ENCODE measurements at regions not wholly inside any gene's neighbourhood (a gene's known extent, or its start where the extent isn't known, plus 50 kb on each side); places are given as distances from the start of the nearest gene placed in this dataset.

- no peaks in the 10 kb centered on the region for H3K27me3 ChIP-seq (ENCODE audit: insufficient read depth, poor library complexity, severe bottlenecking)
- no peak overlapping the region for H3K4me3 ChIP-seq (replicated peaks; ENCODE audit: insufficient read depth, low read length)
- no peak for DNase-seq (ENCODE audit: low read depth in 1 of 2, low spot score in 1 of 2)
- no peak for TF ChIP-seq SPI1 (IDR thresholded peaks at IDR 0.05; ENCODE audit: borderline replicate concordance, low read depth)
- TF ChIP-seq, protein P1, sequence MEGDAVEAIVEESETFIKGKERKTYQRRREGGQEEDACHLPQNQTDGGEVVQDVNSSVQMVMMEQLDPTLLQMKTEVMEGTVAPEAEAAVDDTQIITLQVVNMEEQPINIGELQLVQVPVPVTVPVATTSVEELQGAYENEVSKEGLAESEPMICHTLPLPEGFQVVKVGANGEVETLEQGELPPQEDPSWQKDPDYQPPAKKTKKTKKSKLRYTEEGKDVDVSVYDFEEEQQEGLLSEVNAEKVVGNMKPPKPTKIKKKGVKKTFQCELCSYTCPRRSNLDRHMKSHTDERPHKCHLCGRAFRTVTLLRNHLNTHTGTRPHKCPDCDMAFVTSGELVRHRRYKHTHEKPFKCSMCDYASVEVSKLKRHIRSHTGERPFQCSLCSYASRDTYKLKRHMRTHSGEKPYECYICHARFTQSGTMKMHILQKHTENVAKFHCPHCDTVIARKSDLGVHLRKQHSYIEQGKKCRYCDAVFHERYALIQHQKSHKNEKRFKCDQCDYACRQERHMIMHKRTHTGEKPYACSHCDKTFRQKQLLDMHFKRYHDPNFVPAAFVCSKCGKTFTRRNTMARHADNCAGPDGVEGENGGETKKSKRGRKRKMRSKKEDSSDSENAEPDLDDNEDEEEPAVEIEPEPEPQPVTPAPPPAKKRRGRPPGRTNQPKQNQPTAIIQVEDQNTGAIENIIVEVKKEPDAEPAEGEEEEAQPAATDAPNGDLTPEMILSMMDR (IDR thresholded peaks at IDR 0.05; ENCODE audit: insufficient read depth, low read length) = no peak
- TF ChIP-seq GABPA (IDR thresholded peaks at IDR 0.05; ENCODE audit: low read depth) = no peak
- TF ChIP-seq POLR2AphosphoS5 (IDR thresholded peaks at IDR 0.05; ENCODE audit: low read depth) = no peak
- TF ChIP-seq, protein P2, sequence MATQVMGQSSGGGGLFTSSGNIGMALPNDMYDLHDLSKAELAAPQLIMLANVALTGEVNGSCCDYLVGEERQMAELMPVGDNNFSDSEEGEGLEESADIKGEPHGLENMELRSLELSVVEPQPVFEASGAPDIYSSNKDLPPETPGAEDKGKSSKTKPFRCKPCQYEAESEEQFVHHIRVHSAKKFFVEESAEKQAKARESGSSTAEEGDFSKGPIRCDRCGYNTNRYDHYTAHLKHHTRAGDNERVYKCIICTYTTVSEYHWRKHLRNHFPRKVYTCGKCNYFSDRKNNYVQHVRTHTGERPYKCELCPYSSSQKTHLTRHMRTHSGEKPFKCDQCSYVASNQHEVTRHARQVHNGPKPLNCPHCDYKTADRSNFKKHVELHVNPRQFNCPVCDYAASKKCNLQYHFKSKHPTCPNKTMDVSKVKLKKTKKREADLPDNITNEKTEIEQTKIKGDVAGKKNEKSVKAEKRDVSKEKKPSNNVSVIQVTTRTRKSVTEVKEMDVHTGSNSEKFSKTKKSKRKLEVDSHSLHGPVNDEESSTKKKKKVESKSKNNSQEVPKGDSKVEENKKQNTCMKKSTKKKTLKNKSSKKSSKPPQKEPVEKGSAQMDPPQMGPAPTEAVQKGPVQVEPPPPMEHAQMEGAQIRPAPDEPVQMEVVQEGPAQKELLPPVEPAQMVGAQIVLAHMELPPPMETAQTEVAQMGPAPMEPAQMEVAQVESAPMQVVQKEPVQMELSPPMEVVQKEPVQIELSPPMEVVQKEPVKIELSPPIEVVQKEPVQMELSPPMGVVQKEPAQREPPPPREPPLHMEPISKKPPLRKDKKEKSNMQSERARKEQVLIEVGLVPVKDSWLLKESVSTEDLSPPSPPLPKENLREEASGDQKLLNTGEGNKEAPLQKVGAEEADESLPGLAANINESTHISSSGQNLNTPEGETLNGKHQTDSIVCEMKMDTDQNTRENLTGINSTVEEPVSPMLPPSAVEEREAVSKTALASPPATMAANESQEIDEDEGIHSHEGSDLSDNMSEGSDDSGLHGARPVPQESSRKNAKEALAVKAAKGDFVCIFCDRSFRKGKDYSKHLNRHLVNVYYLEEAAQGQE (IDR thresholded peaks at IDR 0.05; ENCODE audit: insufficient replicate concordance, low read depth) = no peak
- H3K27ac ChIP-seq (replicated peaks) = no peak overlapping the region
These were observed 897.9 kb upstream of the CNTNAP5 start for GRCh38 chr2:123127236-123127635.

GRCh38 chr2:123128951-123129350 is 896.1 kb upstream of the CNTNAP5 start:
- DNase-seq (ENCODE audit: low read depth in 1 of 2, low spot score in 1 of 2) = no peak
- H3K27ac ChIP-seq (replicated peaks) = no peak overlapping the region
- TF ChIP-seq, protein P1 (IDR thresholded peaks at IDR 0.05; ENCODE audit: insufficient read depth, low read length) = no peak
- TF ChIP-seq, protein P2 (IDR thresholded peaks at IDR 0.05; ENCODE audit: insufficient replicate concordance, low read depth) = no peak
- TF ChIP-seq POLR2AphosphoS5 (IDR thresholded peaks at IDR 0.05; ENCODE audit: low read depth) = no peak
- TF ChIP-seq GABPA (IDR thresholded peaks at IDR 0.05; ENCODE audit: low read depth) = no peak
- TF ChIP-seq SPI1 (IDR thresholded peaks at IDR 0.05; ENCODE audit: borderline replicate concordance, low read depth) = no peak
- H3K27me3 ChIP-seq (ENCODE audit: insufficient read depth, poor library complexity, severe bottlenecking) = no peaks in the 10 kb centered on the region
- no peak overlapping the region for H3K4me3 ChIP-seq (replicated peaks; ENCODE audit: insufficient read depth, low read length)

DNA sequence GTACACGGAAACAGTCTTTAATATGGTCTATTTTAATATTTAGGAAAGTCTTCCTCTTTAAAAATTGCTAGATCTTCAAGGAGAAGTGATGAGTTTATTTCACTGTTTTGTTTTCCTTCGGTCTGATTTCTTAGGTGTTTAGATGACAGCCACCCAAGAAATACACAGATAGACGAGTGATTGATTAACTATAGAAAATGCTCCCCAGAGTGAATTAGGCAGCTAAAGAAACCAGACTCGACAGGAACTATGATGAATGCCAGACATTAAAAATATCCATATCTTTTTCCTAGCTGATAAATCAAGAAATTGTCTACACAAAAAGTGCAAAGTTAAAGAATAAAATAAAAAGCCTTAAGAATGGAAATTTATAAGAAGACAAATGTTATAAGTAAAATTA is 888.7 kb upstream of the CNTNAP5 start:
- TF ChIP-seq POLR2AphosphoS5 (IDR thresholded peaks at IDR 0.05; ENCODE audit: low read depth) (no peak), GABPA (IDR thresholded peaks at IDR 0.05; ENCODE audit: low read depth) (no peak), SPI1 (IDR thresholded peaks at IDR 0.05; ENCODE audit: borderline replicate concordance, low read depth) (no peak)
- TF ChIP-seq, protein P2 (IDR thresholded peaks at IDR 0.05; ENCODE audit: insufficient replicate concordance, low read depth) = no peak
- TF ChIP-seq, protein P1 (IDR thresholded peaks at IDR 0.05; ENCODE audit: insufficient read depth, low read length) = no peak
- Histone ChIP-seq H3K27me3 (ENCODE audit: insufficient read depth, poor library complexity, severe bottlenecking) (no peaks in the 10 kb centered on the region), H3K4me3 (replicated peaks; ENCODE audit: insufficient read depth, low read length) (no peak overlapping the region), H3K27ac (replicated peaks) (no peak overlapping the region)
- DNase-seq (ENCODE audit: low read depth in 1 of 2, low spot score in 1 of 2) = no peak

Data from HL-60 (cell line).